Keratinocyte (primary cell): ENCODE measurements at regions not wholly inside any gene's neighbourhood (a gene's known extent, or its start where the extent isn't known, plus 50 kb on each side); places are given as distances from the start of the nearest gene placed in this dataset.

Experiments used
- DNase-seq: peaks from one replicate; pipeline ENCODE4 v3.0.0-alpha.2; 2011; ENCODE audit warnings: low read depth, missing footprints, low spot score
- FAIRE-seq: peaks from 2 replicates; lab custom pipeline; 2011; peaks lifted over from hg19 to GRCh38; lab: Jason Lieb, UNC
- H2AFZ ChIP-seq: 2 replicates; pipeline ENCODE4 v1.6.0; 2012; ENCODE audit warnings: low read length, control low read depth, inconsistent platforms; ENCODE audit not compliant: control insufficient read depth
- H3K27ac ChIP-seq: 2 replicates; pipeline ENCODE4 v1.5.1; 2011; ENCODE audit warnings: low read length; ENCODE audit not compliant: control insufficient read depth, insufficient read depth
- H3K27me3 ChIP-seq: 3 replicates; pipeline ENCODE4 v1.6.0; 2011; ENCODE audit warnings: low read length; ENCODE audit not compliant: control insufficient read depth, insufficient read depth; ENCODE audit errors: extremely low read depth
- H3K36me3 ChIP-seq, 2 experiments: 2 replicates in 1 of 2; 3 replicates in 1 of 2; pipeline ENCODE4 v1.5.1; 2011; ENCODE audit warnings: low read length in 2 of 2, mild to moderate bottlenecking in 1 of 2; ENCODE audit not compliant: control insufficient read depth in 2 of 2, insufficient read depth in 2 of 2; ENCODE audit errors: extremely low read depth in 1 of 2
- H3K4me1 ChIP-seq: 3 replicates; pipeline ENCODE4 v1.5.1; 2011; ENCODE audit warnings: low read length; ENCODE audit not compliant: control insufficient read depth, insufficient read depth; ENCODE audit errors: extremely low read depth
- H3K4me2 ChIP-seq: 3 replicates; pipeline ENCODE4 v1.6.0; 2011; ENCODE audit warnings: low read depth, low read length; ENCODE audit not compliant: control insufficient read depth, insufficient read depth; ENCODE audit errors: extremely low read depth
- H3K4me3 ChIP-seq, 3 experiments: fragments of 200-600 bp in 1 of 3; sonication (generic) in 1 of 3; 2 replicates in 2 of 3; 3 replicates in 1 of 3; pipeline ENCODE4 v1.5.1; 2011 to 2016; ENCODE audit warnings: low read length in 3 of 3, mild to moderate bottlenecking in 3 of 3, control low read depth in 2 of 3, inconsistent platforms in 1 of 3, low read depth in 1 of 3, mixed read lengths in 1 of 3, mixed run types in 1 of 3, moderate library complexity in 1 of 3; ENCODE audit not compliant: control insufficient read depth in 2 of 3, insufficient read depth in 2 of 3; ENCODE audit errors: extremely low read depth in 1 of 3
- H3K79me2 ChIP-seq: 2 replicates; pipeline ENCODE4 v1.6.0; 2012; ENCODE audit warnings: low read length; ENCODE audit not compliant: control insufficient read depth, insufficient read depth
- H3K9ac ChIP-seq: 3 replicates; pipeline ENCODE4 v1.6.0; 2011; ENCODE audit warnings: low read length; ENCODE audit not compliant: control insufficient read depth, insufficient read depth; ENCODE audit errors: extremely low read depth
- H3K9me1 ChIP-seq: 3 replicates; pipeline ENCODE4 v1.6.0; 2011; ENCODE audit warnings: low read length; ENCODE audit not compliant: control insufficient read depth, insufficient read depth; ENCODE audit errors: extremely low read depth
- H3K9me3 ChIP-seq: 2 replicates; pipeline ENCODE4 v1.5.1; 2012; ENCODE audit warnings: low read depth, low read length; ENCODE audit not compliant: control insufficient read depth
- H4K20me1 ChIP-seq: 3 replicates; pipeline ENCODE4 v1.6.0; 2011; ENCODE audit warnings: low read length; ENCODE audit not compliant: control insufficient read depth, insufficient read depth; ENCODE audit errors: extremely low read depth
- CTCF ChIP-seq, 3 experiments: IDR thresholded peaks in 1 of 3; conservative IDR thresholded peaks in 1 of 3; optimal IDR thresholded peaks in 1 of 3; 2 replicates in 2 of 3; 3 replicates in 1 of 3; pipeline versions ENCODE3 to v1.5.1; 2011; ENCODE audit warnings: low read length in 3 of 3, mild to moderate bottlenecking in 3 of 3, moderate library complexity in 2 of 3, control low read depth in 1 of 3, inconsistent platforms in 1 of 3; ENCODE audit not compliant: insufficient read depth in 2 of 3; ENCODE audit errors: extremely low read depth in 1 of 3
- EZH2 ChIP-seq: IDR thresholded peaks from one replicate; pipeline ENCODE4 v1.6.1; 2012; ENCODE audit warnings: inconsistent platforms, mild to moderate bottlenecking, low read length, moderate library complexity
- dilution Hi-C: fragments of 300-500 bp; cut with MboI; formaldehyde crosslinking; loops from one replicate; pipeline ENCODE4 v1.7.0; 2020; ENCODE audit warnings: low sequenced_read_pairs; ENCODE audit not compliant: extremely low pct_ligation_motif_present

- dilution Hi-C loops, result no loop called here
Measured at GRCh38 chr17:13230350-13231264, 212.8 kb upstream of the ELAC2 start.

DNA sequence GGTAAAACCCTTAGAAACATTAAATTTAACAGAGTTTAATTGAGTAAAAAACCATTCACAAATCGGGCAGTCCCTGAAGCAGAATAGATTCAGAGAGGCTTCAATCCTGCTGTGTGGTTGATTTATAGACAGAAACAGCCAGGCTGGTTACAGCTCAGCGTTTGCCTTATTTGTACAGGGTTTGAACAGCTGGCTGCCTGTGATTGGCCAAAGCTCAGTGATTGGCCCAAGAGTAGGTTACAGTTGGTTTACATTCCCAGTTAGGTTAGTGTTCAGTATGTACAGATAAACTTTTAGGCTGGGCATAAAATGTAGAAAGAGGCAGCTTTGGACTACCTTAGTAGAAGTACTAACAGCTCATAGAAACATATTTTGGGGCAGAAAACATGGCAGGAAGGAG lies 210.4 kb upstream of the ELAC2 start:
- no peaks in the 10 kb centered on the region for H3K4me1 ChIP-seq
- no peaks in the 10 kb centered on the region for H3K9me1 ChIP-seq
- no peak overlapping the region for H3K9ac ChIP-seq
- H3K4me3 ChIP-seq, result no peak overlapping the region
- H3K9me3 ChIP-seq, result no peaks in the 10 kb centered on the region
- no peak for DNase-seq
- H3K4me2 ChIP-seq, result no peak overlapping the region
- H2AFZ ChIP-seq, result no peak overlapping the region
- dilution Hi-C loops, result no loop called here
- no peaks in the 10 kb centered on the region for H3K36me3 ChIP-seq
- H3K79me2 ChIP-seq, result no peaks in the 10 kb centered on the region
- no peaks in the 10 kb centered on the region for H4K20me1 ChIP-seq
- H3K27ac ChIP-seq, result no peak overlapping the region
- TF ChIP-seq EZH2 (no peak), CTCF (optimal IDR thresholded peaks at IDR 0.05 in 1 of 3, IDR thresholded peaks at IDR 0.05 in 1 of 3, conservative IDR thresholded peaks at IDR 0.05 in 1 of 3; ENCODE audit: extremely low read depth in 1 of 3, insufficient read depth in 2 of 3, low read length in 3 of 3) (no peak)
- H3K27me3 ChIP-seq, result no peaks in the 10 kb centered on the region
- FAIRE-seq, result no peak

More at GRCh38 chr17:13230350-13231264, 212.8 kb upstream of the ELAC2 start:
- H3K4me3 ChIP-seq, result no peak overlapping the region
- no peak overlapping the region for H3K27ac ChIP-seq
- DNase-seq, result no peak
- H2AFZ ChIP-seq, result no peak overlapping the region
- no peak overlapping the region for H3K9ac ChIP-seq
- TF ChIP-seq CTCF (optimal IDR thresholded peaks at IDR 0.05 in 1 of 3, IDR thresholded peaks at IDR 0.05 in 1 of 3, conservative IDR thresholded peaks at IDR 0.05 in 1 of 3; ENCODE audit: extremely low read depth in 1 of 3, insufficient read depth in 2 of 3, low read length in 3 of 3), result no peak
- no peaks in the 10 kb centered on the region for H3K9me1 ChIP-seq
- no peak for FAIRE-seq
- H3K4me1 ChIP-seq, result no peaks in the 10 kb centered on the region
- H4K20me1 ChIP-seq, result no peaks in the 10 kb centered on the region
- no peaks in the 10 kb centered on the region for H3K9me3 ChIP-seq
- no peaks in the 10 kb centered on the region for H3K79me2 ChIP-seq
- H3K4me2 ChIP-seq, result no peak overlapping the region
- no peaks in the 10 kb centered on the region for H3K27me3 ChIP-seq
- no peaks in the 10 kb centered on the region for H3K36me3 ChIP-seq
